Bronchial epithelial cell (primary cell): ENCODE measurements at regions not wholly inside any gene's neighbourhood (a gene's known extent, or its start where the extent isn't known, plus 50 kb on each side); places are given as distances from the start of the nearest gene placed in this dataset.
A peak's percentile ranks its signal among the peaks of the same experiment; 100 is the strongest.

Experiments used
- DNase-seq: peaks from one replicate; pipeline ENCODE4 v3.0.0-alpha.2; 2010; ENCODE audit warnings: low read depth
- FAIRE-seq: peaks from 2 replicates; lab custom pipeline; 2011; peaks lifted over from hg19 to GRCh38; lab: Jason Lieb, UNC
- H3K27me3 ChIP-seq: 2 replicates; pipeline ENCODE4 v1.5.1; 2011; ENCODE audit warnings: low read length; ENCODE audit not compliant: control insufficient read depth, insufficient read depth
- H3K36me3 ChIP-seq: 2 replicates; pipeline ENCODE4 v1.5.1; 2011; ENCODE audit warnings: low read length; ENCODE audit not compliant: control insufficient read depth, insufficient read depth
- H3K4me3 ChIP-seq: 2 replicates; pipeline ENCODE4 v1.5.1; 2011; ENCODE audit warnings: mild to moderate bottlenecking, low read depth, low read length, control low read depth
- CTCF ChIP-seq: IDR thresholded peaks from 2 replicates; pipeline ENCODE4 v1.5.1; 2011; ENCODE audit warnings: mild to moderate bottlenecking, moderate library complexity, low read length, control low read depth, inconsistent platforms; ENCODE audit not compliant: insufficient read depth, severe bottlenecking

- DNase-seq = no peak
- Histone ChIP-seq H3K36me3 (no peaks in the 10 kb centered on the region), H3K27me3 (no peaks in the 10 kb centered on the region), H3K4me3 (no peak overlapping the region)
- no peak for TF ChIP-seq CTCF
- no peak for FAIRE-seq
Observed at GRCh38 chr6:92911301-92911700, 508.1 kb downstream of the EPHA7 start.

- no peak overlapping the region for H3K4me3 ChIP-seq
- DNase-seq = no peak
- no peak for TF ChIP-seq CTCF
- no peaks in the 10 kb centered on the region for H3K36me3 ChIP-seq
- no peaks in the 10 kb centered on the region for H3K27me3 ChIP-seq
- FAIRE-seq = no peak
Observed at GRCh38 chr6:92910646-92911045, 508.7 kb downstream of the EPHA7 start.

GRCh38 chr6:92906385-92906784, 513.0 kb downstream of the EPHA7 start:
- H3K27me3 ChIP-seq = no peaks in the 10 kb centered on the region
- no peak for TF ChIP-seq CTCF
- DNase-seq = no peak
- FAIRE-seq = no peak
- H3K36me3 ChIP-seq = no peaks in the 10 kb centered on the region
- H3K4me3 ChIP-seq = no peak overlapping the region

DNA sequence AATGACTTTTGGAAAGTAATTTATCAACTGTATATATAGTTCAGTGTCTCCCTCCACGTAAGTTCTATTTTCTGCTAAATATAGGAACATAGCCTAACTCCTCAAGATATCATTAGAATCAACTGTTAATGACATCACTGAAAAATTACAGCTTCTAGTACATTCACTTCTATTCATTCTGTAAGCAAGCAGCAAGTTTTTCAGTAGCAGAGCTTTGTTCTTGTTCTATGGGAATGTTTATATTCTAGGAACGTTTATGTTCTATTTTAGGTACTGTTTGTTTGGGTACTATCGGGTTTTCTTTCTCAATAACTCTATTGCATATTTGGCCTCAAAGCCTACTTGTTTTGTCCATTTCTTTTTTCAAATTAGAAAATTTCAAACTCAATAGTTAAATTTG, 525.6 kb downstream of the EPHA7 start:
- TF ChIP-seq CTCF = no peak
- FAIRE-seq = no peak

GRCh38 chr6:92892626-92893170, 526.7 kb downstream of the EPHA7 start:
- TF ChIP-seq CTCF = no peak
- H3K4me3 ChIP-seq = no peak overlapping the region
- H3K36me3 ChIP-seq = no peaks in the 10 kb centered on the region
- H3K27me3 ChIP-seq = no peaks in the 10 kb centered on the region
- no peak for FAIRE-seq
- peak; percentile 69 for DNase-seq

More for the DNA sequence above, 525.6 kb downstream of the EPHA7 start:
- H3K27me3 ChIP-seq = no peaks in the 10 kb centered on the region
- no peaks in the 10 kb centered on the region for H3K36me3 ChIP-seq
- H3K4me3 ChIP-seq = no peak overlapping the region
- no peak for DNase-seq

- no peak overlapping the region for H3K4me3 ChIP-seq
- no peak for TF ChIP-seq CTCF
- H3K36me3 ChIP-seq = no peaks in the 10 kb centered on the region
- no peak for DNase-seq
- no peaks in the 10 kb centered on the region for H3K27me3 ChIP-seq
- FAIRE-seq = no peak
Observed at GRCh38 chr6:92888316-92888715, 531.0 kb downstream of the EPHA7 start.
